ENCODE measurements at regions not wholly inside any gene's neighbourhood (a gene's known extent, or its start where the extent isn't known, plus 50 kb on each side); places are given as distances from the start of the nearest gene placed in this dataset.

GRCh38 chr2:118440404-118441098 lies 352.3 kb downstream of the INSIG2 start (continued):
- TF ChIP-seq CEBPZ (IDR thresholded peaks at IDR 0.05; ENCODE audit: low read depth, low read length) (no peak), CTCF (IDR thresholded peaks at IDR 0.05 in 2 of 3, conservative IDR thresholded peaks at IDR 0.05 in 1 of 3; ENCODE audit: control insufficient read depth in 2 of 3, extremely low read depth in 1 of 3, insufficient read depth in 1 of 3, low read depth in 3 of 3, low read length in 3 of 3) (no peak)

GRCh38 chr2:118437501-118437900 lies 349.2 kb downstream of the INSIG2 start:
- BruUV-seq (replicated peaks) = no TSS peak
- no peaks in the 10 kb centered on the region for H3K79me2 ChIP-seq (ENCODE audit: control insufficient read depth, insufficient read depth, low read length)
- H3K4me3 ChIP-seq = no peak overlapping the region
- H3K9me3 ChIP-seq (replicated peaks; ENCODE audit: control insufficient read depth, insufficient read depth, low read length) = no peaks in the 10 kb centered on the region
- H3K27me3 ChIP-seq (replicated peaks in 1 of 2; ENCODE audit: control insufficient read depth in 2 of 2, insufficient read depth in 2 of 2, low read length in 1 of 2) = no peaks in the 10 kb centered on the region
- in situ Hi-C loops (cut with MboI) (no loop called here), intact Hi-C loops (cut with micrococcal nuclease; ENCODE audit: unreplicated experiment) (no loop called here)
- no peaks in the 10 kb centered on the region for H3K36me3 ChIP-seq (ENCODE audit: control insufficient read depth in 2 of 2, insufficient read depth in 2 of 2, low read length in 1 of 2)
- H3K27ac ChIP-seq (ENCODE audit: control insufficient read depth, insufficient read depth) = no peak overlapping the region
- POLR2A ChIA-PET = no interaction called here
- SMC1A ChIA-PET (ENCODE audit: uncharacterized antibody, unreplicated experiment) = no interaction called here
- no peaks in the 10 kb centered on the region for H3K4me1 ChIP-seq (ENCODE audit: control insufficient read depth, insufficient read depth, low read length)
- ATAC-seq = no peak
- no peak overlapping the region for H3K4me2 ChIP-seq (ENCODE audit: control insufficient read depth, insufficient read depth)
- TF ChIP-seq HDAC6 (IDR thresholded peaks at IDR 0.05; ENCODE audit: unreplicated experiment) = no peak
- WGBS (ENCODE audit: insufficient coverage, insufficient replicate concordance, low lambda C conversion rate, missing lambda C conversion rate) = 0% methylated on average over 1 of the region's 1 CpG
- no peak overlapping the region for H3K9ac ChIP-seq (ENCODE audit: control insufficient read depth, insufficient read depth, low read length)
- DNase-seq (ENCODE audit: low read depth, low spot score) = no peak
- RAD21 ChIA-PET (ENCODE audit: unreplicated experiment) = no interaction called here
- CTCF ChIA-PET = interaction anchor here (0.6 to 1.6 kb wide), 3 partner anchors 8 to 1572 kb away, joined by 3 to 4 read pairs (median 3); no protein-coding TSS in a partner anchor
- FAIRE-seq = no peak
- no peaks in the 10 kb centered on the region for H4K20me1 ChIP-seq (ENCODE audit: control insufficient read depth, insufficient read depth)
- H2AFZ ChIP-seq (ENCODE audit: control insufficient read depth, low read depth, low read length) = no peak overlapping the region

Data from GM12878 (cell line).